HL-60 (cell line): ENCODE measurements at regions not wholly inside any gene's neighbourhood (a gene's known extent, or its start where the extent isn't known, plus 50 kb on each side); places are given as distances from the start of the nearest gene placed in this dataset.

Experiments used
- CTCF ChIP-seq: IDR thresholded peaks from one replicate; pipeline ENCODE4 v1.5.1; 2011; ENCODE audit warnings: low read length, control low read depth, inconsistent platforms; ENCODE audit not compliant: insufficient read depth
- GABPA ChIP-seq: IDR thresholded peaks from 2 replicates; pipeline ENCODE4 v1.6.1; 2012; ENCODE audit warnings: low read depth
- POLR2AphosphoS5 ChIP-seq: IDR thresholded peaks from 2 replicates; pipeline ENCODE4 v1.6.1; 2012; ENCODE audit warnings: low read depth
- REST ChIP-seq: IDR thresholded peaks from 2 replicates; pipeline ENCODE4 v1.6.1; 2012; ENCODE audit warnings: low read depth; ENCODE audit not compliant: insufficient replicate concordance

GRCh38 chr6:141682391-141682790, 450.3 kb upstream of the GJE1 start:
- TF ChIP-seq CTCF (no peak), POLR2AphosphoS5 (no peak), REST (no peak), GABPA (no peak)
